OCI-LY3 (cell line): ENCODE measurements at regions not wholly inside any gene's neighbourhood (a gene's known extent, or its start where the extent isn't known, plus 50 kb on each side); places are given as distances from the start of the nearest gene placed in this dataset.

Experiments used
- EZH2phosphoT487 ChIP-seq: fragments of 200-600 bp; shearing (Covaris generic); IDR thresholded peaks from 2 replicates; pipeline ENCODE4 v1.6.1; 2018; ENCODE audit warnings: antibody characterized with exemption, mixed run types, low read depth
- TF ChIP-seq, protein P1 (sequence below): fragments of 200-600, 300-600 bp; sonication (generic); IDR thresholded peaks from 2 replicates; pipeline ENCODE4 v1.5.1; 2014; ENCODE audit warnings: antibody characterized with exemption, low read length, low read depth

DNA sequence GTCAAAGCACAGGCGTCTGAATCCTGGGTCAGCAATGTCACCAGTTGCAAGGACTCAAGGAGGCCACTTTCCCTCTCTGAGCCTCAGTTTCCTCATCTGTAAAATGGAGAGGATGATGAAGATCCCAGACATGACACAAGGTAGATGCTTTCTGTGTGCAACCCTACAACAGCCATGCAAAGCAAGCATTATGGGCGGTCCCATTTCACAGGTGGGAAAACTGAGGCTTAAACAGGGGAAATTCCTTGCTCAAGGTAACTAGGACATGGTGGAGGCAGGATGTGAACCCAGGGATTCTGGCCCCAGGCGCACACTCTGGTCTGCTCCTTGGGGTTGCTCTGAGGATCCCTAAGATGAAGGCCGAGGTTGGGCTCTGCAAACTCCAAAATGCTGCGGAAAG is 311.0 kb downstream of the PTPRU start:
- no peak for TF ChIP-seq EZH2phosphoT487
- TF ChIP-seq, protein P1, sequence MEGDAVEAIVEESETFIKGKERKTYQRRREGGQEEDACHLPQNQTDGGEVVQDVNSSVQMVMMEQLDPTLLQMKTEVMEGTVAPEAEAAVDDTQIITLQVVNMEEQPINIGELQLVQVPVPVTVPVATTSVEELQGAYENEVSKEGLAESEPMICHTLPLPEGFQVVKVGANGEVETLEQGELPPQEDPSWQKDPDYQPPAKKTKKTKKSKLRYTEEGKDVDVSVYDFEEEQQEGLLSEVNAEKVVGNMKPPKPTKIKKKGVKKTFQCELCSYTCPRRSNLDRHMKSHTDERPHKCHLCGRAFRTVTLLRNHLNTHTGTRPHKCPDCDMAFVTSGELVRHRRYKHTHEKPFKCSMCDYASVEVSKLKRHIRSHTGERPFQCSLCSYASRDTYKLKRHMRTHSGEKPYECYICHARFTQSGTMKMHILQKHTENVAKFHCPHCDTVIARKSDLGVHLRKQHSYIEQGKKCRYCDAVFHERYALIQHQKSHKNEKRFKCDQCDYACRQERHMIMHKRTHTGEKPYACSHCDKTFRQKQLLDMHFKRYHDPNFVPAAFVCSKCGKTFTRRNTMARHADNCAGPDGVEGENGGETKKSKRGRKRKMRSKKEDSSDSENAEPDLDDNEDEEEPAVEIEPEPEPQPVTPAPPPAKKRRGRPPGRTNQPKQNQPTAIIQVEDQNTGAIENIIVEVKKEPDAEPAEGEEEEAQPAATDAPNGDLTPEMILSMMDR: no peak
